Endothelial cell of umbilical vein (primary cell): ENCODE measurements at regions not wholly inside any gene's neighbourhood (a gene's known extent, or its start where the extent isn't known, plus 50 kb on each side); places are given as distances from the start of the nearest gene placed in this dataset.

Experiments
- BruUV-seq: library from RNA; stranded (reverse); fragments of 400-500 nt; replicated peaks from 2 replicates; lab custom pipeline; 2021; lab: Mats Ljungman, UMichigan
- CTCF ChIA-PET: fragments of 300-600, 350-600 bp; sonication (Branson Sonifier 250); formaldehyde crosslinking; loops from one replicate; lab custom pipeline; 2021; ENCODE audit warnings: antibody characterized with exemption, inconsistent platforms; lab: Charles Lee
- POLR2A ChIA-PET: fragments of 300-600, 350-600 bp; sonication (Branson Sonifier 250); formaldehyde crosslinking; loops from one replicate; lab custom pipeline; 2021; ENCODE audit warnings: antibody characterized with exemption, inconsistent platforms; lab: Charles Lee
- DNase-seq: peaks from one replicate; pipeline ENCODE4 v3.0.0-alpha.2; 2011; ENCODE audit warnings: low read depth, low spot score
- FAIRE-seq: peaks from 2 replicates; lab custom pipeline; 2011; peaks lifted over from hg19 to GRCh38; lab: Jason Lieb, UNC
- H2AFZ ChIP-seq: 2 replicates; pipeline ENCODE4 v1.6.0; 2012; ENCODE audit warnings: low read depth, low read length, control low read depth, inconsistent platforms
- H3K27ac ChIP-seq: 2 replicates; pipeline ENCODE4 v1.5.1; 2011; ENCODE audit warnings: low read depth, mild to moderate bottlenecking, control low read depth, low read length, moderate library complexity; ENCODE audit not compliant: insufficient read depth
- H3K27me3 ChIP-seq, 2 experiments: 2 replicates each; pipeline versions ENCODE4 v1.6.0 to v1.6.1; 2011; ENCODE audit warnings: low read length in 2 of 2, mixed read lengths in 1 of 2; ENCODE audit not compliant: control insufficient read depth in 2 of 2, insufficient read depth in 2 of 2
- H3K36me3 ChIP-seq, 2 experiments: 2 replicates in 1 of 2; 3 replicates in 1 of 2; pipeline ENCODE4 v1.5.1; 2011; ENCODE audit warnings: low read length in 2 of 2, mild to moderate bottlenecking in 1 of 2, moderate library complexity in 1 of 2; ENCODE audit not compliant: control insufficient read depth in 2 of 2, insufficient read depth in 2 of 2; ENCODE audit errors: extremely low read depth in 1 of 2
- H3K4me1 ChIP-seq: 3 replicates; pipeline ENCODE4 v1.5.1; 2011; ENCODE audit warnings: mild to moderate bottlenecking, low read length; ENCODE audit not compliant: control insufficient read depth, insufficient read depth; ENCODE audit errors: extremely low read depth
- H3K4me2 ChIP-seq: 2 replicates; pipeline ENCODE4 v1.6.1; 2011; ENCODE audit warnings: low read length, control low read depth, mixed read lengths; ENCODE audit not compliant: insufficient read depth
- H3K4me3 ChIP-seq, 3 experiments: fragments of 200-600 bp in 1 of 3; sonication (generic), shearing (Covaris generic) in 1 of 3; replicated peaks in 1 of 3; 2 replicates each; pipeline ENCODE4 v1.5.1; 2011 to 2016; ENCODE audit warnings: control low read depth in 3 of 3, low read length in 3 of 3, mild to moderate bottlenecking in 2 of 3, inconsistent platforms in 1 of 3, low read depth in 1 of 3, moderate library complexity in 1 of 3; ENCODE audit not compliant: insufficient read depth in 1 of 3
- H3K79me2 ChIP-seq: 2 replicates; pipeline ENCODE4 v1.6.0; 2012; ENCODE audit warnings: low read length, inconsistent platforms; ENCODE audit not compliant: control insufficient read depth, insufficient read depth
- H3K9ac ChIP-seq: replicated peaks from 2 replicates; pipeline ENCODE3; 2011; ENCODE audit warnings: low read length, control low read depth; ENCODE audit not compliant: insufficient read depth; ENCODE audit errors: extremely low read depth
- H3K9me1 ChIP-seq: replicated peaks from 3 replicates; pipeline ENCODE4 v1.6.0; 2011; ENCODE audit warnings: mild to moderate bottlenecking, low read length; ENCODE audit not compliant: control insufficient read depth, insufficient read depth; ENCODE audit errors: extremely low read depth
- H3K9me3 ChIP-seq: replicated peaks from 2 replicates; pipeline ENCODE4 v1.5.1; 2012; ENCODE audit warnings: low read length, inconsistent platforms; ENCODE audit not compliant: control insufficient read depth, insufficient read depth
- H4K20me1 ChIP-seq: replicated peaks from 2 replicates; pipeline ENCODE3; 2011; ENCODE audit warnings: mild to moderate bottlenecking, low read length; ENCODE audit not compliant: control insufficient read depth, insufficient read depth; ENCODE audit errors: extremely low read depth
- CTCF ChIP-seq, 2 donors: IDR thresholded peaks; 1 replicate in 1 of 2; 2 replicates in 1 of 2; pipeline ENCODE4 v1.5.1; 2011; ENCODE audit warnings: low read length in 2 of 2, mild to moderate bottlenecking in 2 of 2, moderate library complexity in 2 of 2, control low read depth in 1 of 2, inconsistent platforms in 1 of 2, low read depth in 1 of 2; ENCODE audit not compliant: insufficient read depth in 1 of 2; ENCODE audit errors: extremely low read depth in 1 of 2
- EZH2 ChIP-seq: IDR thresholded peaks from 2 replicates; pipeline ENCODE4 v1.6.1; 2012; ENCODE audit warnings: borderline replicate concordance, low read depth, mild to moderate bottlenecking, moderate library complexity, low read length, inconsistent platforms; ENCODE audit not compliant: severe bottlenecking
- FOS ChIP-seq: IDR thresholded peaks from 2 replicates; pipeline ENCODE4 v1.6.1; 2011; ENCODE audit warnings: mild to moderate bottlenecking, low read length, moderate library complexity, borderline replicate concordance; ENCODE audit not compliant: insufficient read depth
- GATA2 ChIP-seq: IDR thresholded peaks from 2 replicates; pipeline ENCODE4 v1.7.0; 2011; ENCODE audit warnings: low read depth, mild to moderate bottlenecking, moderate library complexity, mixed read lengths, low read length; ENCODE audit not compliant: insufficient read length, insufficient read depth
- JUN ChIP-seq: IDR thresholded peaks from 2 replicates; pipeline ENCODE4 v1.6.1; 2011; ENCODE audit warnings: borderline replicate concordance, low read depth; ENCODE audit not compliant: insufficient read length, insufficient read depth
- MAX ChIP-seq: IDR thresholded peaks from 2 replicates; pipeline ENCODE4 v1.6.1; 2011; ENCODE audit not compliant: insufficient read depth, insufficient read length
- MYC ChIP-seq: IDR thresholded peaks from one replicate; pipeline ENCODE4 v1.6.1; 2011; ENCODE audit warnings: mild to moderate bottlenecking, low read depth, low read length
- POLR2A ChIP-seq: IDR thresholded peaks from 2 replicates; pipeline ENCODE4 v1.6.1; 2012; ENCODE audit warnings: low read depth, mild to moderate bottlenecking, control low read depth, low read length
- POLR2AphosphoS5 ChIP-seq: IDR thresholded peaks from 2 replicates; pipeline ENCODE4 v1.6.1; 2012; ENCODE audit warnings: low read depth, mild to moderate bottlenecking, control low read depth, low read length, moderate library complexity; ENCODE audit not compliant: insufficient read depth
- dilution Hi-C: fragments of 300-500 bp; cut with MboI; formaldehyde crosslinking; loops from one replicate; pipeline ENCODE4 v1.15.0; 2019; ENCODE audit warnings: low sequenced_read_pairs; ENCODE audit not compliant: extremely low pct_ligation_motif_present
- intact Hi-C: fragments of 100-400 bp; cut with micrococcal nuclease; formaldehyde crosslinking; loops from one replicate; pipeline ENCODE4 v1.10.0; 2022

- intact Hi-C loops (loop anchor here (1.0 kb wide), 1 partner anchor 14 kb away; no protein-coding TSS in a partner anchor), dilution Hi-C loops (no loop called here)
- Histone ChIP-seq H3K36me3 (no peaks in the 10 kb centered on the region), H3K9ac (no peak overlapping the region), H3K4me2 (no peak overlapping the region), H3K79me2 (no peaks in the 10 kb centered on the region), H3K9me1 (no peaks in the 10 kb centered on the region), H3K4me3 (no peak overlapping the region), H3K4me1 (no peaks in the 10 kb centered on the region), H3K27ac (no peak overlapping the region), H3K27me3 (peaks cover 40 to 47% of the 10 kb centered on the region in 2 experiments), H3K9me3 (no peaks in the 10 kb centered on the region), H4K20me1 (no peaks in the 10 kb centered on the region), H2AFZ (no peak overlapping the region)
- no peak for TF ChIP-seq FOS
- TF ChIP-seq MAX: no peak
- TF ChIP-seq CTCF (IDR thresholded peaks at IDR 0.05; ENCODE audit: extremely low read depth in 1 of 2, insufficient read depth in 1 of 2, low read depth in 1 of 2, low read length in 2 of 2): no peak
- no peak for TF ChIP-seq GATA2
- TF ChIP-seq JUN: no peak
- TF ChIP-seq POLR2AphosphoS5: no peak
- no peak for TF ChIP-seq MYC
- no peak for TF ChIP-seq POLR2A
- TF ChIP-seq EZH2: no peak
- no TSS peak for BruUV-seq
- FAIRE-seq: no peak
- no peak for DNase-seq
- POLR2A ChIA-PET: no interaction called here
- CTCF ChIA-PET: interaction anchor here (2.0 kb wide), 1 partner anchor 18 kb away, joined by 5 read pairs; no protein-coding TSS in a partner anchor
Observed at GRCh38 chr12:105724641-105725040, 394.1 kb downstream of the C12orf75 start.
